HAP-1 (cell line): ENCODE measurements at regions not wholly inside any gene's neighbourhood (a gene's known extent, or its start where the extent isn't known, plus 50 kb on each side); places are given as distances from the start of the nearest gene placed in this dataset.

ENCODE experiments used
- DNase-seq, 2 experiments: peaks; one replicate each; pipeline ENCODE4 v3.0.0-alpha.2; 2016 to 2020; ENCODE audit warnings: low spot score in 2 of 2
- H3K27me3 ChIP-seq: fragments of 250-450 bp; sonication (Bioruptor Pico); 2 replicates; pipeline ENCODE4 v1.5.1; 2020; ENCODE audit warnings: low read depth, mild to moderate bottlenecking, moderate library complexity
- H3K36me3 ChIP-seq: fragments of 250-450 bp; sonication (Bioruptor Pico); replicated peaks from 2 replicates; pipeline ENCODE4 v1.5.1; 2020; ENCODE audit warnings: mild to moderate bottlenecking
- H3K4me1 ChIP-seq: fragments of 250-450 bp; sonication (Bioruptor Pico); 2 replicates; pipeline ENCODE4 v1.5.1; 2020; ENCODE audit warnings: mild to moderate bottlenecking
- H3K4me3 ChIP-seq: fragments of 250-450 bp; sonication (Bioruptor Pico); 2 replicates; pipeline ENCODE4 v1.5.1; 2020; ENCODE audit warnings: mild to moderate bottlenecking, moderate library complexity
- H3K9me3 ChIP-seq: fragments of 250-450 bp; sonication (Bioruptor Pico); 2 replicates; pipeline ENCODE4 v1.5.1; 2020; ENCODE audit warnings: mild to moderate bottlenecking, moderate library complexity
- in situ Hi-C: fragments of 300-500 bp; cut with MboI; formaldehyde crosslinking; loops from 3 replicates; pipeline ENCODE4 v1.14.3; 2020; ENCODE audit warnings: low sequenced_read_pairs, inconsistent platforms, mixed read lengths

DNA sequence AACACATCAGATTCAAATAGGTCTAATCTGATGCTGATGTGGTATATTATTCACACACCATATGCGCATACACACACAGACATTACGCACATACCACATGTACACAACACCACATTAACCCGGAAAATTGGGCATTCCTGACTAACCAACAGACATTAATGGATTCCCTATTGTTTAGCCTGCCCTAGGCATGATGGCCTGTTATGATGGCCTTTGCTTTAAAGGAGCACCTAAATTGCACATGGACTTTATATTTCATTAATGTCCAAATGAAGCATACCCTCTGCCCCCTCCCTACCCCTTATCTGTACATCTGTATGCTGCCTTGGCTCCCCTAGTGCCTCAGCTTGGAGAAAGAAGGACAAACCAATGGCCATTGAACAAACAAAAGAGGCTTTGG lies 127.7 kb upstream of the PRLR start:
- Histone ChIP-seq H3K27me3 (no peaks in the 10 kb centered on the region), H3K36me3 (no peaks in the 10 kb centered on the region), H3K4me1 (no peaks in the 10 kb centered on the region), H3K4me3 (no peak overlapping the region), H3K9me3 (no peaks in the 10 kb centered on the region)
- in situ Hi-C loops: no loop called here
- DNase-seq: no peak

DNA sequence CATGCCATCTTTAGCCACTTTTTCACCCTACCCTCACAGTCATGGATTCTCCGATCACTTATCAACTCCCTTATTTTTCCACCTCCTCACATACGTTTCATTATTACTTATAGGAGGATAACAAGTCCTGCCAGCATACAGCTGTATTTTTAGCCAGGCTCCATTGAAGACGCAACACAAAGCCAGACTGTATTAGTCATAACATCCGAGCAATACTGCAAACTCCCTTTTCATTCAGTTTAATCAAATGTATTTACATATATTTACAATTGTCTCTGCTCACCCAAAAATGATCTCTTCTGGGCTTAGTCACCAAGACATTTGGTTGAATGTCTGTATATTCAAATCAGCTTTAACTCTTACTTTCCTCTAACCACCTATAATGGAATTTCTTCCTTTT lies 126.4 kb upstream of the PRLR start:
- no peak overlapping the region for H3K4me3 ChIP-seq
- H3K4me1 ChIP-seq: no peaks in the 10 kb centered on the region
- H3K9me3 ChIP-seq: no peaks in the 10 kb centered on the region; the same call in 1 of the 2 replicates
- no peaks in the 10 kb centered on the region for H3K36me3 ChIP-seq
- no peaks in the 10 kb centered on the region for H3K27me3 ChIP-seq
- DNase-seq: no peak
- in situ Hi-C loops: no loop called here

DNA sequence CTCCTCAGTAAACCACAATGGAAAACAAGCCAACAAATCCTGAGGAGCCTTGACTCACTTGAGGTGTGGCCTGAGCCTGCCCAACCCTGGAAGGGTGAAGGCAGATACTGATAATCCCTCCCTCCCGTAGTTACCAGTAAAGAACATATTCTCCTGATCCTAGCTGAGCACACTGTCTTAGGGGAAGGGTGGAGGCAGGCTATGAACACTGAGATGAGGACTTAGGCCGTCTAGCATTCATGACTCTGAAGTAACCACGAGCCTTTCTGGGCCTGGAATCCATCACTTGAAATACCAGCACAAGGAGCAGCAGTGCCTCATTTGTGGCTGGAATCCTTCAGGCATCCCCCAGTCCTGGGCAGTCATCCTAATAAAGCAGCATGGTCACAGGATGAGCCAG lies 124.5 kb upstream of the PRLR start:
- DNase-seq: no peak
- in situ Hi-C loops: no loop called here

DNA sequence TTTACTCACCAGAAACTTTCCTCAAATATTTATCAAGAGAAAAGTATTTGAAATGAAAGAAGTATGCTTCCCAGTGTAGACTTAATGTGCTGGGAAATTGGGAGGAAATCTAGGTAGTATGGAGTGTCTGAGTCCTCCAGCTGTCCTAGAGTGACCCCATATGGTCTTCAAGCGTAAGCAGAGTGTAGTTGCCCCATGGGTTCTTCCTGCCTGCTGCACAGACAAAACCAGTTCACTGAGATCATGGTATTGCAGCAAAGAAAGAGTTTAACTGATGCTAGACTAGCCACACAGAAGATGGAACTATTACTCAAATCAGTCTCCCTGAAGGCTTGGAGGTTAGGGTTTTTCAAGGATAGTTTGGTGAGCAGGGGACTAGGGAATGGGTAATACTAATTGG lies 114.9 kb upstream of the PRLR start:
- Histone ChIP-seq H3K27me3 (no peaks in the 10 kb centered on the region), H3K36me3 (no peaks in the 10 kb centered on the region), H3K4me1 (no peaks in the 10 kb centered on the region), H3K9me3 (no peaks in the 10 kb centered on the region), H3K4me3 (no peak overlapping the region)
- in situ Hi-C loops: no loop called here
- DNase-seq: no peak

More for the DNA sequence above, 124.5 kb upstream of the PRLR start:
- Histone ChIP-seq H3K36me3 (no peaks in the 10 kb centered on the region), H3K4me1 (no peaks in the 10 kb centered on the region), H3K9me3 (no peaks in the 10 kb centered on the region; the same call in 1 of the 2 replicates), H3K4me3 (no peak overlapping the region), H3K27me3 (no peaks in the 10 kb centered on the region)

DNA sequence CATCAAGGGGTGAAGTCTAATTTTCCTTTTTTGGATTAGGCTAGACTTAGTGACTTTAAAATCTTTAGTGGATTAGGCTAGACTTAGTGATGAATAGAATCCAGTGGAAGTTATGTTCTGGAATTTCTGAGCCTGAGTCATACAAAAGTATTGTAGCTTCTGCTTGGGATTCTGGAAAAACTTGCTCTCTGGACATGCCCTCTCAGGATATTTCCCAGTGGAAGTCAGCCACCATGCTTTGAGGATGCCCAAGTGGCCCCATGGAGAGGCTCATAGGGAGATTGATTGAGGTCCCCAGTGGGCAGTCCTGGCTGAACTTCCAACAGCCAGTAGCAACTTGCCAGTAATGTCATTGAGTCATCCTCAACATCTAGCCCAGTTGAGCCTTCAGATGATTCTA lies 112.4 kb upstream of the PRLR start:
- no peak for DNase-seq

DNA sequence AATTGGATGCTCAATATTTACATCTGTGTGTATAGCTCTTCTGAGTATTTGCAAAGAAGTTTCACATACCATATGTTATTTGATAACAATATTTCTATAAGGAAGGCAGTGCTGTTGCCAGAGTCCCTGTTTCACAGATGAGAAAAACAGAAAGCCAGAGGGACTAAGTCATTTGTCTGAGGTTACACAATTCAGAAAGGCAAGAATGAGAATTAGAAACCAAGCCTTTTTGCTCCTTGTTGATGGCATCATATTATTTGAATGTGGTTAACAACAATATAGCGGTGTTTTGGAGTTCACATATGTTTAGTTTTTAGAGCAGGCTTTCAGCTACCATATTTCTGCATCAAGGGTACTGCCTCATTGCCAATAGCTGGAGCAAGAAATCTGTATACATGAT lies 110.9 kb upstream of the PRLR start:
- H3K4me3 ChIP-seq: no peak overlapping the region

More for the DNA sequence above, 112.4 kb upstream of the PRLR start:
- H3K27me3 ChIP-seq: no peaks in the 10 kb centered on the region
- no peak overlapping the region for H3K4me3 ChIP-seq
- H3K4me1 ChIP-seq: peaks cover 13% of the 10 kb centered on the region
- in situ Hi-C loops: no loop called here
- H3K36me3 ChIP-seq: no peaks in the 10 kb centered on the region
- no peaks in the 10 kb centered on the region for H3K9me3 ChIP-seq

DNA sequence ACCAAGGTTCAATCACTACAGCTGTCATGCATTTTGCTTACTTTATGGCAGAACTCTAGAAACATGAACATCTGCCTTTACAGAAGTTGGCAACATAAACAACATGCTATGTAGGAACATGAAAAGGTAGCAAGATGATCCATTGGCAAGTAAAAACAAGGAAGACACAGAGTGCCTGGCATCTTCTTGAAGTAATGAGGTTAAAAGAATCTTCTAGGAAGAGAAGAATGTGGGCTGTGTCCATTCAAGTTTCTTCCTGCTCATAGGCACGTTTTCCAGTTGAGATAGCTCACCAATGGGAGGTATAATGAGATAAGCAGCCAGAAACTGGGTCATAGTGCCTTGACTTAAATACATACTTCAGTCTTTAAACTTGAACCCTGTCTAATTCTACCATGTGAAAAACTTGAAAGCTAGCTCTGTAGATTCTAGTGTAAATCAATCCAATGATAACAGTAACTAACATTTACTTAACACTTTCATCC lies 109.4 kb upstream of the PRLR start:
- H3K27me3 ChIP-seq: no peaks in the 10 kb centered on the region
- no peak for DNase-seq
- no peak overlapping the region for H3K4me3 ChIP-seq
- H3K4me1 ChIP-seq: peaks cover 37% of the 10 kb centered on the region
- H3K36me3 ChIP-seq: no peaks in the 10 kb centered on the region
- H3K9me3 ChIP-seq: no peaks in the 10 kb centered on the region
- in situ Hi-C loops: no loop called here

More for the DNA sequence above, 110.9 kb upstream of the PRLR start:
- DNase-seq: no peak
- no peaks in the 10 kb centered on the region for H3K9me3 ChIP-seq
- no peaks in the 10 kb centered on the region for H3K27me3 ChIP-seq
- in situ Hi-C loops: no loop called here
- peaks cover 27% of the 10 kb centered on the region for H3K4me1 ChIP-seq
- no peaks in the 10 kb centered on the region for H3K36me3 ChIP-seq

DNA sequence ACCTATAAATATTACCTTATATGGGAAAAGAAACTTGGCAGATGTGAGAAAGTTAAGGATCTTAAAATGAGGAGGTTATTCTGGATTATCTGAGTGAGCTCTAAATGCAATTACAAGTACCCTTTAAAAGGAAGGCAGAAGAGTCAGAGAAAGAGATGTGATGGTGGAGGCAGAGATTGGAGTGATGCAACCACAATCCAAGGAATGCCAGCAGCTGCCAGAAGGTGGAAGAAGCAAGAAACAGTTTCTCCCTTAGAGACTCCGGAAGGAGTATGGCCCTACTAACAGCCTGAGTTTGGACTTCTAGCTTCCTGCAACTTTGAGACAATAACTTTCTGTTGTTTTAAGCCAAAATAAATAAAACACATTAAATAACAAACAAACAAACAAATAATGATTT lies 108.7 kb upstream of the PRLR start:
- in situ Hi-C loops: no loop called here

DNA sequence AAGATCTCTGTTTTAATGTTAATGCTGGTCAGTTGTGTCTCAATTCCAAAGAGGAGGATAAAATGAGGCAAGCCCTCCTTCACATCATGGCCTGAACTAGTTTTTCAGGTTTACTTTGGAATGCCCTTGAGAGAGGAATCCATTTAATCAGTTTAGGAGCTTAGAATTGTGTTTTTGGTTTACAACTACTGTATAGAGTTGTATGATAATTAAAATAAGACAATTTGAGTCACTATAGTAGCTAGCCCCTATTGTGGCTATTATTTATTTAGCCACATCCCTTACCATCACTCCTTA lies 107.8 kb upstream of the PRLR start:
- no peak overlapping the region for H3K4me3 ChIP-seq
- no peaks in the 10 kb centered on the region for H3K36me3 ChIP-seq
- no peaks in the 10 kb centered on the region for H3K27me3 ChIP-seq
- no peaks in the 10 kb centered on the region for H3K9me3 ChIP-seq
- DNase-seq: peak in 1 of 2 experiments; percentile 60
- H3K4me1 ChIP-seq: peaks cover 37% of the 10 kb centered on the region
- in situ Hi-C loops: no loop called here

More for the DNA sequence above, 108.7 kb upstream of the PRLR start:
- no peak overlapping the region for H3K4me3 ChIP-seq
- H3K27me3 ChIP-seq: no peaks in the 10 kb centered on the region
- peaks cover 37% of the 10 kb centered on the region for H3K4me1 ChIP-seq
- no peak for DNase-seq
- no peaks in the 10 kb centered on the region for H3K36me3 ChIP-seq
- H3K9me3 ChIP-seq: no peaks in the 10 kb centered on the region

DNA sequence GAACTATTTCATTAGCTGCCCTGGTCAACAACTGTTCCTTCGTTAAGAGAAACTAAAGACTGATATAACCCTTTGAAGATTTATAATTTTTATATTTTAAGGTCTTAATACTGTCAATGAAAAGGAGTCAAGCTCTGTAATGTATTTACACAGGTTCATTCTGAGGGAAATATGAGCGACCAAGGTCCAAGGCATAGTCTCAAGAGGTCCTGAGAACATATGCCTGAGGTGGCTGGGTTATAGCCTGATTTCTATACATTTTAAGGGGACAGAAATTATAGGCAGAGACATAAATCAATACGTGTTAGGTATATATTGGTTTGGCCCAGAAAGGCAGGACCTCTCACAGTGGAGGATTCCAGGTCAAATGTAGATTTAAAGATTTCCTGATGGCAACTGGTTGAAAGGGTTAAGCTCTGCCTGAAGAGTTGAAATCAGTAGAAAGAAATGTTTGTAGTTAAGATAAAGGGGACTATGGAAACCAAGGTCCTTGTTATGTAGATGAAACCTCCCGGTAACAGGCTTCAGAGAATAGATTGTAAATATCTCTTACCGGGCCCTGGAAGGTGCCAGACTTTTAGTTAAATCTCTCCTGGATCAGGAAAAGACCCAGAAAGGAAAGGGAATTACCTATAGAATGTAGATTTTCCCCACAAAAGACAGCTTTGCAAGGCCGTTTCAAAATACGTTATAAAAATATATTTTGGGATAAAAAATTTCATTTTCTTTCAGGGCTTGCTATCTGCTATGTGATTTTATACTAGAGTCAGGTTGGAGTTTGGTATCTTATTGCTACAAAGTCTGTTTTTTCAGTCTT lies 107.3 kb upstream of the PRLR start:
- Histone ChIP-seq H3K4me1 (peaks cover 37% of the 10 kb centered on the region), H3K36me3 (no peaks in the 10 kb centered on the region), H3K4me3 (no peak overlapping the region), H3K9me3 (no peaks in the 10 kb centered on the region), H3K27me3 (no peaks in the 10 kb centered on the region)
- peak; percentile 47 to 96 for DNase-seq
- in situ Hi-C loops: no loop called here

DNA sequence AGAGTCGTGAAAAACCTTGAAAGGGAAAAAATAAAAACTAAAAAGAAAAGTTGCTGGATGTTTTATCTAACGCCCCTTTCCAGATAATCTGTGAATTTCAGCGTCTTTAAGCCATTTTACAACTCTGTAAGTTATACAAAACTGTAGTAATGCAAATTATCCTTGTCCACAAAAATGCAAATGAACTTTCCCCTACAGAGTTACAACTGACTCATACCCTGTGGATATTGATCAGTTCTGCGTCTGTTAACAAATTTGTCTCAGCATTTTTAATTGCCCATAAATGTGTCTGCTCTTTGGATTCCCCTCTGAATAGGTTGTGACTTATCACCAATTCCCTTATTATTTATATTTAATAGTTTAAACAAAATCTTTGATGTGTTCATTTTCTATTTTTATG lies 105.9 kb upstream of the PRLR start:
- DNase-seq: peak in 1 of 2 experiments; percentile 90
- no peak overlapping the region for H3K4me3 ChIP-seq
- peaks cover 37% of the 10 kb centered on the region for H3K4me1 ChIP-seq
- no peaks in the 10 kb centered on the region for H3K36me3 ChIP-seq
- in situ Hi-C loops: no loop called here
- H3K9me3 ChIP-seq: no peaks in the 10 kb centered on the region
- no peaks in the 10 kb centered on the region for H3K27me3 ChIP-seq

DNA sequence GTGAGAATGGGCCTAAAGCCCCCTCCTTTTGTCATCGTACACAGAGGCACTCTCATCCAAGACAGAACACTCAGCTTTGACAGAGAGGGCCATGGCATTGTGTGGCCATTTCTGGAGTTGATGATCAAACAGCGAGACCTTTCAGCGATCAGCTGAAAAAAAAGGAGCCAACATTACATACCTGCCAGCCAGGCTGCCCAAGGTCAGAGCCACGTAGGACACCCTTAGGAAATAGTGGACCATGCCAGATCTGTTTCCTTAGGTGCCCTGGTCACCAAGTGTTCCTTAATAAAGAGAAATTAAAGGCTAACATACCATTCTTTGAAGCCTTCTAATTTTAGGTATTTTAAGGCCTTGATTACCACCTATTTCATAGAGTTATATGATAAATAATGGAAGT lies 105.5 kb upstream of the PRLR start:
- H3K27me3 ChIP-seq: no peaks in the 10 kb centered on the region
- peak in 1 of 2 experiments; percentile 16 for DNase-seq
- peaks cover 37% of the 10 kb centered on the region for H3K4me1 ChIP-seq
- no peaks in the 10 kb centered on the region for H3K36me3 ChIP-seq
- in situ Hi-C loops: no loop called here
- no peak overlapping the region for H3K4me3 ChIP-seq
- H3K9me3 ChIP-seq: no peaks in the 10 kb centered on the region

DNA sequence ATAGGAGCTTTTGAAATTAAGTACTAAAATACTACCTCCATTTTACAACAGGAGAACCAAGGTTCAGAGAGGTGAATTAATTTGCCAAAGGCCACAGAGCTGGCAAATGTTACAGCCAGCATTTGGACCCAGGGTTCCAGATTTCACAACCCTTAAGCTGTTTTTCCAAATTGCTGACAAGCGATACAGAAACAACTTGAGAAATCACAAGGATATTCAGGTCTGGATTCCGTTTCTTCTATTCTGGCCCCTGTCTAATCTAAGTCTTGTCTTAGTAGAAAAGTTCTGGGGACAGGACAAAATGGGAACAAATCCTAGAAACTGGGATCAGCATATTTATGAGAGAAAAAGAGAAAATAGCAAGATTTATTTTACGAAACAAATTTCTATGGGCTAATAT lies 103.1 kb upstream of the PRLR start:
- Histone ChIP-seq H3K36me3 (no peaks in the 10 kb centered on the region), H3K4me1 (peaks cover 30% of the 10 kb centered on the region), H3K27me3 (no peaks in the 10 kb centered on the region), H3K4me3 (no peak overlapping the region), H3K9me3 (no peaks in the 10 kb centered on the region)
- in situ Hi-C loops: no loop called here
- no peak for DNase-seq

DNA sequence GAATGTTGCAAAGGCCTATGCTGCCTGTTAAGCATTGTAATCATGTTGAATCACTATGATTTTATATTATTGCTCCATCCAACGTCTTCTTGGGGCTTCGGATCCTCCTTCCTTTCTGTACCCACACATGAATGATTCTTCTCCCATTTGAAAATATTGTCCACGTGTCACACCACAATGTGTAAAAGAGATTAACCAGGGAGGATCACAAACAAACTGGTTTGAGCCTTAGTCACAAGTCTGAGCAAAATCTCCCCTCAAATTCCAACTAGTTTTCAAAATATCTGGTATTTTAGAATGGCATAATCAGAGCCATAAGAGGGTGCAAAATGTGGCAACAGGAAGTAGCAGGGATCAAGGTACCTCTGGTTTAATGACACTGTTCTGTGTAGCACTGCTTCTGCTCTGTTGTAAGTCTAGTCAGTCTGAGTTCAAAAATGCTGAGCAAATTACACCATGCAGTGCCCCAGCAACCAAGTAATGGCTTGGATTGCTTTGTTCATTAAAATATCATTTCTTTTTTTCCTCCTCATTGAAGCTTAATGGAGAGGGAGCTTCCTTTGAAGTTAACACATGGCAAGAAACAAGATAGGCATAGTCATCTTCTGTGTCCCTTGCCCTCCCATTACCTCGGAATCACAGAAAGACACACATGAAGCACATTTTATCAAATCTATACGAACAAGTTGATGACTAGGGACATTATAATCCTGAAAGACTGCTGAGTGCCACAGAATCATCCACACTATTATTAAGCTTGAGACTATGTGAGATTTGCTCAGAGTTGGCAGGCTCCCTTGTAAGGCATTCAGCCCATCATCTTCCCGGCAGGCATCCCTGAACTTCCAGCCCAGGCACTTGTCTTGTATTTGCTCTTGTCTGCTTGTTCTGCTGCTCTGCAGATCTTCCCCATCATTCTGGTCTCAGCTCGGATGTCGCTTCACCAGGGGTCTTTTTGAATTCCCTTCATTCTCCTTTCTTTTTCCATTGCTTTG lies 102.0 kb upstream of the PRLR start:
- Histone ChIP-seq H3K4me3 (no peak overlapping the region), H3K27me3 (no peaks in the 10 kb centered on the region), H3K9me3 (peaks cover 7% of the 10 kb centered on the region), H3K4me1 (peaks cover 21% of the 10 kb centered on the region), H3K36me3 (no peaks in the 10 kb centered on the region)
- no peak for DNase-seq
- in situ Hi-C loops: no loop called here
